Tibial nerve (tissue), 4 donors: ENCODE measurements at regions not wholly inside any gene's neighbourhood (a gene's known extent, or its start where the extent isn't known, plus 50 kb on each side); places are given as distances from the start of the nearest gene placed in this dataset.

Experiments
- DNase-seq, 2 donors: peaks; one replicate each; pipeline ENCODE4 v3.0.0-alpha.2; 2019; ENCODE audit warnings: low spot score in 2 of 2
- H3K27ac ChIP-seq, 4 donors: fragments of 200-600 bp; sonication (generic) in 3 of 4; one replicate each; pipeline ENCODE4 v1.5.1; 2017 to 2019; ENCODE audit warnings: mild to moderate bottlenecking in 1 of 4
- H3K27me3 ChIP-seq, 2 donors: fragments of 200-600 bp; sonication (generic) in 1 of 2; one replicate each; pipeline versions ENCODE4 v1.5.1 to v1.6.0; 2017 to 2019
- H3K36me3 ChIP-seq, 3 donors: fragments of 200-600 bp; sonication (generic); one replicate each; pipeline ENCODE4 v1.5.1; 2018 to 2019
- H3K4me1 ChIP-seq, 4 donors: fragments of 200-600 bp; sonication (generic) in 3 of 4; one replicate each; pipeline ENCODE4 v1.5.1; 2017 to 2019
- H3K4me3 ChIP-seq, 4 donors: fragments of 200-600 bp; sonication (generic) in 3 of 4; one replicate each; pipeline ENCODE4 v1.5.1; 2017 to 2019; ENCODE audit warnings: mild to moderate bottlenecking in 1 of 4, moderate library complexity in 1 of 4
- H3K9me3 ChIP-seq, 4 donors: fragments of 200-600 bp; sonication (generic) in 3 of 4; one replicate each; pipeline ENCODE4 v1.5.1; 2017 to 2019
- CTCF ChIP-seq, 5 experiments: fragments of 200-600 bp in 3 of 5; fragments of 450-650 bp in 2 of 5; sonication (generic) in 3 of 5; IDR thresholded peaks; one replicate each; pipeline ENCODE4 v1.5.1; 2016 to 2019; ENCODE audit warnings: antibody characterized with exemption in 5 of 5, mild to moderate bottlenecking in 3 of 5, moderate library complexity in 2 of 5
- EP300 ChIP-seq, 2 donors: sonication (generic); formaldehyde crosslinking; IDR thresholded peaks; one replicate each; pipeline ENCODE4 v1.6.1; 2017; ENCODE audit warnings: antibody characterized with exemption in 2 of 2, mild to moderate bottlenecking in 1 of 2
- POLR2A ChIP-seq, 2 donors: fragments of 450-650 bp; IDR thresholded peaks; one replicate each; pipeline ENCODE4 v1.6.1; 2017; ENCODE audit warnings: antibody characterized with exemption in 2 of 2, mild to moderate bottlenecking in 2 of 2, moderate library complexity in 2 of 2
- WGBS, 2 donors: methylation state at CpG; one replicate each; pipeline ENCODE4 v1.1.5; 2018; 5-methylcytosine and 5-hydroxymethylcytosine counted together

GRCh38 chr12:85603556-85603955 is 232.7 kb downstream of the RASSF9 start:
- H3K9me3 ChIP-seq, result no peaks in the 10 kb centered on the region
- no peaks in the 10 kb centered on the region for H3K36me3 ChIP-seq
- H3K4me3 ChIP-seq, result no peak overlapping the region
- no peaks in the 10 kb centered on the region for H3K27me3 ChIP-seq
- WGBS, 2 donors, result 51 to 60% methylated on average over 2 of the region's 2 CpGs
- H3K27ac ChIP-seq, result no peak overlapping the region
- TF ChIP-seq EP300 (IDR thresholded peaks at IDR 0.05), result no peak
- no peak for TF ChIP-seq POLR2A (IDR thresholded peaks at IDR 0.05)
- no peak for TF ChIP-seq CTCF (IDR thresholded peaks at IDR 0.05)
- DNase-seq, result no peak
- H3K4me1 ChIP-seq, result no peaks in the 10 kb centered on the region

DNA sequence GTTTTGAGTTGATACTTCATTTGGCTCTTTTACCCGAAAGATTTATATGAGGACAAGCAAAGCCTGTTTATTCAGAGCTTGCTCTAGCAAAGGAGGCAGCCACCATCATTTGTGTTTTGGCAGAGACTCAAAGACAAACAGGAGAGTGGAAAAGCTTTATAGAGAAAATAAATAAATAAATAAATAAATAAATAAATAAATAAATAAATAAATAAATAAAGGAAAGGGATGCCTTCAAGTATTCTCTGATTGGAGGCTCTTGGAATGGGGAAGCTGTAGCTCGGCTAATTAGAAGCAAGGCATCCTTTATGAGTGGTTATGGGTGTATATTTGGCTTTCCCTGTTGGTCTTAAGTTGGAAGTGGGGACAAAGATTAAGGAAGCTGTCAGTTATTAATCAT is 229.8 kb downstream of the RASSF9 start:
- Histone ChIP-seq H3K27ac (no peak overlapping the region), H3K9me3 (no peaks in the 10 kb centered on the region), H3K27me3 (no peaks in the 10 kb centered on the region), H3K4me1 (no peaks in the 10 kb centered on the region), H3K4me3 (no peak overlapping the region), H3K36me3 (no peaks in the 10 kb centered on the region)
- TF ChIP-seq POLR2A (IDR thresholded peaks at IDR 0.05) (no peak), CTCF (IDR thresholded peaks at IDR 0.05) (no peak), EP300 (IDR thresholded peaks at IDR 0.05) (no peak)
- WGBS, 2 donors, result 80 to 84% methylated on average over 2 of the region's 2 CpGs
- DNase-seq, result no peak

DNA sequence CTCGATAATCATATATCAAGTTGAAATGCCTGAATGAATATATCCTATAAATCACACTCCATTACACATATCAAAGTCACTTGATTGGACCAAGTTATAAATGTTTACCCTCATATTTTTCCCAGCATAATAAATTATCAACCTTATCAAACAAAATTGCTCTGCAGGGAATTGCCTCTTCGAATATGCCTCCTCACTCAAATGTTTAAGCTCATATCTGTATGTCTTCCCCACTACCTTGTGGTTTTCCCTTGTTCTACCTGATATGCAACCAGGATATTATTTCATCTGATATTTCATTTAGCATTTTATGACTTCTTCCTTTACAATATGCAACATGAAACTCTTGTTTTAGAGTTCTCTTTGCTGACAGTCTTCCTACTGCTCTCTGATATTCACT is 226.4 kb downstream of the RASSF9 start:
- 75 to 82% methylated on average over 2 of the region's 2 CpGs for WGBS, 2 donors
- H3K4me3 ChIP-seq, result no peak overlapping the region
- no peaks in the 10 kb centered on the region for H3K27me3 ChIP-seq
- TF ChIP-seq CTCF (IDR thresholded peaks at IDR 0.05) (no peak), EP300 (IDR thresholded peaks at IDR 0.05) (no peak), POLR2A (IDR thresholded peaks at IDR 0.05) (no peak)
- H3K36me3 ChIP-seq, result no peaks in the 10 kb centered on the region
- no peaks in the 10 kb centered on the region for H3K4me1 ChIP-seq
- peaks cover 0 to 6% (median 0%) of the 10 kb centered on the region in 4 donors for H3K9me3 ChIP-seq
- no peak overlapping the region for H3K27ac ChIP-seq
- DNase-seq, result no peak

DNA sequence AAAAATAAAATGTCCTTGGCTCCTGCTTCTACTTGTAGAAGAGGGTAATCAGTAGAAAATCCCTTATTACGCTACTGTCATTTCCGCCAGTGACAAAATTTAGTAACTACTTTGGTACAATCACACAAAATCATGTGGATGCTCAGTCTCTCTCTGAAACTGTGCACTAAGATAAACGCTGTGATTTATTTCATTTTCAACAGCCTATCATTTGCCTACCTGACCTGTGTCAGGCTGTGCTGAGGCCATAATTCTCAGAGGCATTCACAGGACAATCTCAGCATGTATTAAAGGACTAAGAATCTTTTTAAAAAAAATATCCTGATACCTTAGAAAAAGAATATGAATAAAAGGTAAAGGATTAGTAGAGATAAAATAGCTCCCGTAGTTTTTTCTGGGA is 226.0 kb downstream of the RASSF9 start:
- no peak for TF ChIP-seq EP300 (IDR thresholded peaks at IDR 0.05)
- TF ChIP-seq CTCF (IDR thresholded peaks at IDR 0.05), result no peak
- no peak for TF ChIP-seq POLR2A (IDR thresholded peaks at IDR 0.05)
- no peak for DNase-seq
- H3K4me3 ChIP-seq, result no peak overlapping the region
- 92 to 94% methylated on average over 4 of the region's 4 CpGs for WGBS, 2 donors
- no peaks in the 10 kb centered on the region for H3K27me3 ChIP-seq
- no peaks in the 10 kb centered on the region for H3K4me1 ChIP-seq
- H3K9me3 ChIP-seq, result peaks cover 0 to 6% (median 0%) of the 10 kb centered on the region in 4 donors
- H3K27ac ChIP-seq, result no peak overlapping the region
- H3K36me3 ChIP-seq, result no peaks in the 10 kb centered on the region

DNA sequence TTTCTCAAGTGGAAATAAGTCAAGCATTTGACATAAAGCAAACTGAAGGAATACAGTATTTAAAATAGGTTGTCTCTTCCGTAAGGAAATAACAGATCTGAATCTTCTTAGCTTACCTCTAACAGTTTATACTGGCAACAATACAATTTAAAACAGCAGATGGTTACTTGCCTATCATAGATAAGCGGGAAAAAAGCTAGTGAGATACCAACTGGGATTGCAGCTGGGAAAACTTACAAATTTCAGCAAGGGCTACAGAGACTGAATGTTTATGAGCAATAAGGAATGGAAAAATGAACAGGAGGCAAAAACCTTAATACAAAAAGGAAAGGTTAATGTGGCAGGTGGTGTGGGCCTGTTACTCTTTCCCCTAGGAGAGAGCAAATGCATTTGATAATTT is 220.0 kb downstream of the RASSF9 start:
- 72 to 79% methylated on average over 2 of the region's 2 CpGs for WGBS, 2 donors
- H3K36me3 ChIP-seq, result no peaks in the 10 kb centered on the region
- H3K4me3 ChIP-seq, result no peak overlapping the region
- TF ChIP-seq POLR2A (IDR thresholded peaks at IDR 0.05), result no peak
- TF ChIP-seq CTCF (IDR thresholded peaks at IDR 0.05), result no peak
- no peak for TF ChIP-seq EP300 (IDR thresholded peaks at IDR 0.05)
- H3K4me1 ChIP-seq, result no peaks in the 10 kb centered on the region
- no peaks in the 10 kb centered on the region for H3K27me3 ChIP-seq
- peaks cover 0 to 6% (median 0%) of the 10 kb centered on the region in 4 donors for H3K9me3 ChIP-seq
- DNase-seq, result no peak
- H3K27ac ChIP-seq, result no peak overlapping the region
